ENCODE measurements at regions not wholly inside any gene's neighbourhood (a gene's known extent, or its start where the extent isn't known, plus 50 kb on each side); places are given as distances from the start of the nearest gene placed in this dataset.
"Not testable (repeated sequence)": the region's sequence is repeated elsewhere in the genome, so short reads cannot be mapped to it uniquely, and the experiment has no call there.

DNA sequence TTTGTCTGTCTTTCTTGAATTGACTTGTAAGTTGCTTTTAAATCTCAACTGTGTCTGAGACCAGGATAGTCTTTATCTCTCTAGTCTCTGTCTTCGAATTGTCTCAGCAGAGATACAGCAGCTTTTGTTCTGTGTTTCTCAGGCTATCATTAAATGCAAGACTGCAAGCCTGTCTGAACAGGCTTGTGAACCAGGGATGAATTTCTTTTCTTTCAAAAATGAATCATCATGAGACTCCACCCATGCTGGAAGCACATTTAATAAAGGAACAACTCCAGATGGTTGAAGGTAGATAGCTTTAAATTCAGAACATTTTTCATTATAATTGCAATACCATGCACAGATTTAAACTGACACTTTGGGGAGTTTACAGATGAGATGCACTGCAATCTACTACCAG is 155.9 kb downstream of the SEC23IP start:
- Histone ChIP-seq H3K4me1 (ENCODE audit: control insufficient read depth, insufficient read depth, low read length) (no peaks in the 10 kb centered on the region), H3K9me3 (ENCODE audit: control insufficient read depth, low read length) (no peaks in the 10 kb centered on the region), H3K9ac (ENCODE audit: low read length) (no peak overlapping the region), H3K4me3 (ENCODE audit: low read length) (no peak overlapping the region), H3K27me3 (replicated peaks; ENCODE audit: control insufficient read depth, insufficient read depth, low read length) (no peaks in the 10 kb centered on the region), H3K36me3 (ENCODE audit: control insufficient read depth, insufficient read depth, low read length, severe bottlenecking) (no peaks in the 10 kb centered on the region)
- peak; percentile 4 for DNase-seq (ENCODE audit: low read depth)

DNA sequence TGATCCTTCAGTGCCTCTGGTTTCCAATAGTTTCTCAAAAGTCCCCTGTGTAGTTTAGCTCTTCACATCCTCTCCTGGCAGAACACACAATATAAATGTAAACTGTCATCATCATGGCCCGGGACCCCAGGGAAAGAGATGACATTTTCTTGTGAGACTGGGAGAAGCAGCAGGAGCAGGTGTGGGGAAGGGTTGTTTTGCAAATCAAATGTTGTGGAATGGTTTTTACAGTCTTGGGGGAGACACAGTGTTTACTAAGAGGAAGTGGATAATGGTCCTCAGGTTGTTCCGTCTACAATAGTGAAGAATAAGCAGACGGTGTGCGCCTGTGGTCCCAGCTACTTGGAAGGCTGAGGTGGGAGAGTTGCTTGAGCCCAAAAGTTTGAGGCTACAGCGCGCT is 159.1 kb downstream of the SEC23IP start:
- no peaks in the 10 kb centered on the region for H3K4me1 ChIP-seq (ENCODE audit: control insufficient read depth, insufficient read depth, low read length)
- no peak for DNase-seq (ENCODE audit: low read depth)
- H3K36me3 ChIP-seq (ENCODE audit: control insufficient read depth, insufficient read depth, low read length, severe bottlenecking) = no peaks in the 10 kb centered on the region

DNA sequence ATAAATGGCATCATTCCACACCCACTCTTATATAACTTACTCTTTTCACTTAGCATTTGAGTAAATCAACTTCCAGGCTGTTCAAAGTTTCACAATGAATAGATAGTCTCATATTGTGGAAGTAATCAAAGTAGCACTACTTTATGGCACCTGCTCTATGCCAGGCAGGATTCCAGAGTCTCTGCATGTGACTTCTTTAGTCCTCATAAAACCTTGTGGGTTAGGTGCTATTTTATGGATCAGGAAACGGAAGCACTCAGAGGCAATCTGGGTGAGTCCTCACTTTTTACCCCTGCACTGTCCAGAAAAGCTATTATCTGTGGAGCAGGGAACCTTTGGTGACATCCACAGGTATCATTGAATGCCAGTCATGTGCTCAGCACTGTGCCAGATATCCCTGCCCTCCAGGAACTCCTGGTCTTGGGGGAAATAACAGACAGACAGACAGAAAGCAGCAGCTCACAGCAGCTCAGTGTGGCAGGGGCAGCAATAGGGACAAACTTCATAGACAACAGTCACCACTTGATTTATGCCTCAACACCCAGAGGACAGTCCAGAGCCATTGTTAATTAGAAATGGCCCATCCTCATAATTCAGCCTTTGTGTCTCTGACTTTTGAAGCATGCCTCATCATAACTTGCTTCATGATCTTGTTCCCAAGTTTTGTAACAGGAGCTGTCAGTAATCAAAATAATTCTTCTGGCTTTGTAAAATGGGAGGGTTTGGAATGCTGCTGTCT is 160.6 kb downstream of the SEC23IP start:
- H3K27me3 ChIP-seq (replicated peaks; ENCODE audit: control insufficient read depth, insufficient read depth, low read length) = no peaks in the 10 kb centered on the region
- no peak overlapping the region for H3K4me3 ChIP-seq (ENCODE audit: low read length)
- H3K4me1 ChIP-seq (ENCODE audit: control insufficient read depth, insufficient read depth, low read length) = no peaks in the 10 kb centered on the region
- DNase-seq (ENCODE audit: low read depth) = no peak
- H3K9me3 ChIP-seq (ENCODE audit: control insufficient read depth, low read length) = no peaks in the 10 kb centered on the region
- H3K9ac ChIP-seq (ENCODE audit: low read length) = no peak overlapping the region
- H3K36me3 ChIP-seq (ENCODE audit: control insufficient read depth, insufficient read depth, low read length, severe bottlenecking) = no peaks in the 10 kb centered on the region

More for the DNA sequence above, 159.1 kb downstream of the SEC23IP start:
- Histone ChIP-seq H3K27me3 (replicated peaks; ENCODE audit: control insufficient read depth, insufficient read depth, low read length) (no peaks in the 10 kb centered on the region), H3K9ac (ENCODE audit: low read length) (no peak overlapping the region), H3K4me3 (ENCODE audit: low read length) (no peak overlapping the region), H3K9me3 (ENCODE audit: control insufficient read depth, low read length) (no peaks in the 10 kb centered on the region)

DNA sequence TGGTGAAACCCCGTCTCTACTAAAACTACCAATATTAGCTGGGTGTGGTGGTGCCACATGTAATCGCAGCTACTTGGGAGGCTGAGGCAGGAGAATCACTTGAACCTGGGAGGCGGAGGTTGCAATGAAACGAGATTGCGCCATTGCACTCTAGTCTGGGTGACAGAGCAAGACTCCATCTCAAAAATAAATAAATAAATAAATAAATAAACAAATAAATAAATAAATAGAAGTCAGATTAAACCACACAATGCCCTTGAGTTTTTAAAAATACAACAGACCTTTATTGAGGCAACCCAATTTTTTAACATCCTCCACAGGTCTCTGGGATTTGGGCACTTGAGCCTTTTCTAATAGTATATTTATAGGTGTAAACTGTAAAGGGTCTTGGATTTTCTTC is 167.3 kb downstream of the SEC23IP start:
- H3K9me3 ChIP-seq (ENCODE audit: control insufficient read depth, low read length); H3K4me3 ChIP-seq (ENCODE audit: low read length); H3K27me3 ChIP-seq (replicated peaks; ENCODE audit: control insufficient read depth, insufficient read depth, low read length); H3K36me3 ChIP-seq (ENCODE audit: control insufficient read depth, insufficient read depth, low read length, severe bottlenecking); H3K4me1 ChIP-seq (ENCODE audit: control insufficient read depth, insufficient read depth, low read length); H3K9ac ChIP-seq (ENCODE audit: low read length); DNase-seq (ENCODE audit: low read depth): not testable (repeated sequence)

DNA sequence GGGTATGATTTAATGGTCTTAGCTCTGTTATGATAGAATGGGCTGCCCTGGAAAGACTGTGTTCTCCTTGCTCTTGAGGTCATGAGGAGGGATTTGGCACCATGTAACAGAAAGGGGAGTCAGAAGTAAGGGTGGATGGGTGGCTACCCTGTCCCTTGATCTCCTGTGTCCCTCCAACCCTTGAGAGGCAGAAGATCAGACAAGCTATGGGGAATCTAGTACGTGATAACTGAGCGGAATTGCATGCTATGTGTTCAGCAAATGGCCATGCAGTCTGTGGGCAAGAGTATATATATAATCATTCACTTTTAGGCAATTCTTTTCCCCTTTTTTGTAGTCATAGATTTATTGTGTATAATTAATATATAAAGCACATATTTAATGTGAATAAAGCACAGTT is 174.9 kb downstream of the SEC23IP start:
- Histone ChIP-seq H3K9ac (ENCODE audit: low read length) (no peak overlapping the region), H3K4me1 (ENCODE audit: control insufficient read depth, insufficient read depth, low read length) (no peaks in the 10 kb centered on the region), H3K9me3 (ENCODE audit: control insufficient read depth, low read length) (peaks cover 15% of the 10 kb centered on the region), H3K4me3 (ENCODE audit: low read length) (no peak overlapping the region), H3K36me3 (ENCODE audit: control insufficient read depth, insufficient read depth, low read length, severe bottlenecking) (no peaks in the 10 kb centered on the region), H3K27me3 (replicated peaks; ENCODE audit: control insufficient read depth, insufficient read depth, low read length) (no peaks in the 10 kb centered on the region)
- DNase-seq (ENCODE audit: low read depth) = no peak

DNA sequence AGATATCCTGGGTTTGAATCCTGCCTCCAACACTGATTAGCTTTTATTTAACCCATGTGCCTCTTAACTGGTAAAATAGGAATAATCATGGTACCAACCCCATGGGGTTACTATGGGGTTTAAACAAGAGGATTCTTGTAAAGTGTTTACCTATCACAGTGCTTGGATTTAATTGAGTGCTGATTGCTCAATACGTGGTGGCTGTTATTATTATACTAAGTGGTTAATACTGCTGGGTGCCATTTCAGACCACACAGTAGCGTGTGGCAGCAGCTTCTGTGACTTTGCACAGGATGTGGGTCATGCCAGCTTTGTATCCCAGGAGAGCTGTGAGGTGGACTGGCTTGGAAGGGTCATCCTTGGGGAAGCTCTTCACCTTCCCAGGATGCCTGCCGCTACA is 177.2 kb downstream of the SEC23IP start:
- DNase-seq (ENCODE audit: low read depth) = no peak
- peaks cover 20% of the 10 kb centered on the region for H3K9me3 ChIP-seq (ENCODE audit: control insufficient read depth, low read length)
- no peak overlapping the region for H3K9ac ChIP-seq (ENCODE audit: low read length)
- no peaks in the 10 kb centered on the region for H3K4me1 ChIP-seq (ENCODE audit: control insufficient read depth, insufficient read depth, low read length)
- H3K36me3 ChIP-seq (ENCODE audit: control insufficient read depth, insufficient read depth, low read length, severe bottlenecking) = no peaks in the 10 kb centered on the region
- H3K4me3 ChIP-seq (ENCODE audit: low read length) = no peak overlapping the region
- H3K27me3 ChIP-seq (replicated peaks; ENCODE audit: control insufficient read depth, insufficient read depth, low read length) = no peaks in the 10 kb centered on the region

DNA sequence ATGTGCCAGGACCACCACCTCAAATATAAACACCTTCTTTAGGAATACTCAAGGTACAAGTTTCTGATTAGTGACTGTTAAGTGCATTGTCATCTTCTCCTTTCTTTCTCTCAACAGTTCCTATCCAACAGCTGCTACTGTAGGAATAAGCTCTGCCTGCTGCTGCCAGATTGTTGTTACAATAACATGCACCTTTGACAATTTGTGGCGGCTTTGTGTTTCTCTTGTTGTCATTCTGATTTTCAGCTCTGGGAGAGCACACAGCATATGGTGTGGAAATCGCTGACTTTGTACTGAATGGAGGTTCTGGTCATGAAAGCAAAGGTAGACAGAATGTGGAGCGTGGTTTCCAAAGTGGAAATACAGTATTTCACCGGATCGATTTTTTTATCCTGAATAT is 182.8 kb downstream of the SEC23IP start:
- Histone ChIP-seq H3K4me3 (ENCODE audit: low read length) (no peak overlapping the region), H3K9me3 (ENCODE audit: control insufficient read depth, low read length) (peaks cover 9% of the 10 kb centered on the region), H3K4me1 (ENCODE audit: control insufficient read depth, insufficient read depth, low read length) (no peaks in the 10 kb centered on the region), H3K36me3 (ENCODE audit: control insufficient read depth, insufficient read depth, low read length, severe bottlenecking) (no peaks in the 10 kb centered on the region), H3K9ac (ENCODE audit: low read length) (no peak overlapping the region), H3K27me3 (replicated peaks; ENCODE audit: control insufficient read depth, insufficient read depth, low read length) (no peaks in the 10 kb centered on the region)
- DNase-seq (ENCODE audit: low read depth) = no peak

DNA sequence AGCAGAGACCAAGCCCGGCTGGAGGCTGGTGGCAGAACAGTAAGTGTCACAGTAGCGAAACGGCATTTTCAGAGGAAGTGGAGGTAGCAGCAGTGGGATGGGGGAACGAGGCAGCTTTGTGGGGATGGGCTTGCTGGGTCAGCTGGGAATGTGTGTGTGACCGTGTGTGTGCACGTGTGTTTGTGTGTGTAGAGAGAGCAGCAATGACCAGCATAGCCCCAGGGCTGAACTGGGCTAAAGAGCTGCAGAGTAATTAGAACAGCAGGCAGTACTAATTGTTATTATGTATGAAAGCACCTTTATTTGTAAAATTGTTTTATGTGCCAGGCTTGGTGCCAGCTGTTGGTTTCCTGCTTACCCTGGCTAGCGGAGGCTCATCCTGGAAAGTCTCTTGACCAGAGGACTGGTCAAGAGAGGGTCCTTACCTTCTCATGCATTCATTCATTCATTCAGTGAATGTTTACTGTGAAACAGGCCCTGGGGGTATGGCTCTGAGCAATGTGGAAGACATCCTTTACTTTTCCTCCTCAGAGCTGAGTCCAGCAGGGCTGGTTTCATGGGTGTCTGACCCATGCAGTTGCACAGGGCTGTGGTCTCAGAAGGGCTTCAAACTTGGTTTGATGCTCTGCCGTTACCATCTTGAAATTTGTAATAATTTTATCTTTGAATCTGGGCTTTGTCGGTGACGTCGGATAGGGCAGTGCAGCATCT is 184.6 kb downstream of the SEC23IP start:
- DNase-seq (ENCODE audit: low read depth) = no peak
- Histone ChIP-seq H3K27me3 (replicated peaks; ENCODE audit: control insufficient read depth, insufficient read depth, low read length) (no peaks in the 10 kb centered on the region), H3K36me3 (ENCODE audit: control insufficient read depth, insufficient read depth, low read length, severe bottlenecking) (no peaks in the 10 kb centered on the region), H3K9me3 (ENCODE audit: control insufficient read depth, low read length) (peaks cover 8% of the 10 kb centered on the region), H3K9ac (ENCODE audit: low read length) (no peak overlapping the region), H3K4me3 (ENCODE audit: low read length) (no peak overlapping the region), H3K4me1 (ENCODE audit: control insufficient read depth, insufficient read depth, low read length) (no peaks in the 10 kb centered on the region)

DNA sequence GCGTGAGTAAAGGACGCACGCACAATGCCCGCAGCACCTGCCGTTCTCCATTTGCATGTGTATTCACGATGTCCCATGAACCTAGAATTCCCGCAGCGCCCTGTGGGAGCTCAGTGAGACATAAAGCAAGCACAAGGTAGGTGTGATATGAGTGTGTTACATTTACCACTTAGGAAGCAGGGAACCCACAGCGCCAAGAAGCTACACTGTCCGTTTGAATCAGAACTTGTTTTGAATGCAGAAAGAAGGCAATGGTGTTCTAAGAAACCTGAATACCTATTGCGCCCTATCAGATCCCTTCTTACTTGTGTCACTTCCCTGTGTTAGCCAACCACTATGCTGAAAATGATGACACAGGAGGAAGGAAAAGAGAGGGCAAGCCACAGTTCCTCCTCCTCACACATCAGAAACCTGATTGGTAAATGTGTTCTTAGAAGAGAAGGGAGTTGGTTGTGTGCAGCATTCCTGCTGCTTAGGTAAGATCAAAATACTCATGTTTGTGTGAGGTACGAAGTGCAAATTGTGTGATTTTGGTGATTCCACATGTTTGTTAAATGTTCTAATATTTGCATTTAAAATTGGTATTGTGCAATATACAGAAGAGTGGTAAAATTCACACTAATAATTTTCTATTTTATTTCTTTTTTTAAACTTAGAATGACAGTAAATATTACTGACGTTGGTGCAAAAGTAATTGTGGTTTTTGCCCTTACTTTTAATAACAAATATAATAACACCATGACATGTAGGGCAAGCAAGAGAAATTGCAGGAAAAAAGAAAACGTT is 185.4 kb downstream of the SEC23IP start:
- H3K9me3 ChIP-seq (ENCODE audit: control insufficient read depth, low read length) = peaks cover 5% of the 10 kb centered on the region

DNA sequence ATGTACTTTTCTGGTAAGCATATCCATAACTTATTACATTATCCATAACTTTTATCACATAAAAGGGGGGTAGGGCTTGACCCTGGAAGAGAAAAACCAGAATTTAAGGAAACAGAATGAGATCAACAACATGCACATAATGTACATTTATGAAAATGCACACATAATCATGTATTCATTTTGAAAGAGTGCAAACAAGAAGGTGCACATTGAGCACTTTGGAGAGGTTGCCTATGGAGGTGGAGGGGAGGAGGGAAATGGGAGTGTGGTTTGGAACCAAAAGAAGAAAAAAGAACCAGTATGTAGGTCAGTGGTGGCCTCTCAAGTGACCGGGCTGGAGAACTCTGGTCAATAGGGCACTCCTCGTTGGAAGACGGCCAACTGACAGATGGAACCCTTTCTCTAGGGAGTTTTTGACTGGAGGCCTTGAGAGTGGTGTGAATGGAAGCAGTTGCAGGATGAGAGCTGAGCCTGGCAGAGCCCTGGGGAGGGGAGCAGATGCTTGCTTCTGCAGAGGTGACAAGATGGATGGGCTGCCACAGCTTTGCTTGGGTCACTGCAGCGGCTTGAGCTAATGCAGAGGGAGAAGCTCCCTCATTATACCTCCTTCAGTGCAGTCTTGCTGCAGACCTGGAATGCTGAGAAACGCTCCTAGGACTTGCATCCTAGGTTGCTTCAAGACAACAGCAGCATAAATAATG is 192.7 kb downstream of the SEC23IP start:
- Histone ChIP-seq H3K4me3 (ENCODE audit: low read length) (no peak overlapping the region), H3K9me3 (ENCODE audit: control insufficient read depth, low read length) (no peaks in the 10 kb centered on the region), H3K4me1 (ENCODE audit: control insufficient read depth, insufficient read depth, low read length) (no peaks in the 10 kb centered on the region), H3K27me3 (replicated peaks; ENCODE audit: control insufficient read depth, insufficient read depth, low read length) (no peaks in the 10 kb centered on the region), H3K36me3 (ENCODE audit: control insufficient read depth, insufficient read depth, low read length, severe bottlenecking) (no peaks in the 10 kb centered on the region), H3K9ac (ENCODE audit: low read length) (no peak overlapping the region)
- DNase-seq (ENCODE audit: low read depth) = no peak

More for the DNA sequence above, 185.4 kb downstream of the SEC23IP start:
- no peaks in the 10 kb centered on the region for H3K4me1 ChIP-seq (ENCODE audit: control insufficient read depth, insufficient read depth, low read length)
- no peak overlapping the region for H3K9ac ChIP-seq (ENCODE audit: low read length)
- H3K36me3 ChIP-seq (ENCODE audit: control insufficient read depth, insufficient read depth, low read length, severe bottlenecking) = no peaks in the 10 kb centered on the region
- no peaks in the 10 kb centered on the region for H3K27me3 ChIP-seq (replicated peaks; ENCODE audit: control insufficient read depth, insufficient read depth, low read length)
- DNase-seq (ENCODE audit: low read depth) = no peak
- no peak overlapping the region for H3K4me3 ChIP-seq (ENCODE audit: low read length)

DNA sequence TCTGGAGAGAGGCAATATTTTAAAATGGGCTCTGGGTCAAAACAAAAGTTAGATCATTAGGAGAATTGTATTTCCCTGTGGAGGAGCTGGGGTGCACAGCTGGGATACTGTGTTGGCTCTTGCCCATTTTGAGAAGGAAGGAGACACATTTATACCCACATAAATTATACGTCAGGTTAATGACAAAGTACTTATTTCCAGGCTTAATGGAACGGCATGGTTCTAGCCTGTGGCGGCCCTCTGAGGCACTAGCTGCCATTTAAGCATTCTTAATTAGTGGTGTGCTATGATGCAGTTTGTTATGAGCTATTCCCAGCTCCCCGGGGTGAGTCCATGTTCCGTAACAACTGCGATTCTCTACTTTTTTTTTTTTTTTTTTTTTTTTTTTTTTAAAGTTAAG is 193.5 kb downstream of the SEC23IP start:
- Histone ChIP-seq H3K36me3 (ENCODE audit: control insufficient read depth, insufficient read depth, low read length, severe bottlenecking) (no peaks in the 10 kb centered on the region), H3K27me3 (replicated peaks; ENCODE audit: control insufficient read depth, insufficient read depth, low read length) (no peaks in the 10 kb centered on the region), H3K9me3 (ENCODE audit: control insufficient read depth, low read length) (no peaks in the 10 kb centered on the region), H3K9ac (ENCODE audit: low read length) (no peak overlapping the region), H3K4me1 (ENCODE audit: control insufficient read depth, insufficient read depth, low read length) (no peaks in the 10 kb centered on the region), H3K4me3 (ENCODE audit: low read length) (no peak overlapping the region)
- DNase-seq (ENCODE audit: low read depth) = no peak
